DOHH2 (cell line): ENCODE measurements at regions not wholly inside any gene's neighbourhood (a gene's known extent, or its start where the extent isn't known, plus 50 kb on each side); places are given as distances from the start of the nearest gene placed in this dataset.

ENCODE experiments used
- CTCF ChIP-seq: fragments of 200-600 bp; sonication (generic); IDR thresholded peaks from one replicate; pipeline ENCODE4 v1.5.1; 2014; ENCODE audit warnings: antibody characterized with exemption, mild to moderate bottlenecking, low read depth, low read length; ENCODE audit not compliant: poor library complexity, severe bottlenecking
- EZH2phosphoT487 ChIP-seq: fragments of 200-600 bp; sonication (generic); IDR thresholded peaks from 2 replicates; pipeline ENCODE4 v1.6.1; 2017; ENCODE audit warnings: borderline replicate concordance, mild to moderate bottlenecking, antibody characterized with exemption, low read length, moderate library complexity, mixed read lengths

- TF ChIP-seq CTCF (no peak), EZH2phosphoT487 (no peak)
Measured at GRCh38 chr11:32316232-32316631, 119.1 kb downstream of the WT1 start.
